ENCODE measurements at regions not wholly inside any gene's neighbourhood (a gene's known extent, or its start where the extent isn't known, plus 50 kb on each side); places are given as distances from the start of the nearest gene placed in this dataset.

- no peak for DNase-seq
- Histone ChIP-seq H4K8ac (ENCODE audit: low read depth, low read length) (no peak overlapping the region), H3K4ac (ENCODE audit: low read depth, low read length) (no peak overlapping the region), H3K36me3 (ENCODE audit: control insufficient read depth, insufficient read depth, low read length) (no peaks in the 10 kb centered on the region), H3K27me3 (ENCODE audit: insufficient read depth, low read length, poor library complexity) (no peaks in the 10 kb centered on the region), H3K79me2 (ENCODE audit: control insufficient read depth, insufficient read depth, low read length) (no peaks in the 10 kb centered on the region), H3K4me3 (ENCODE audit: low read length) (no peak overlapping the region), H3K23ac (ENCODE audit: low read length) (no peak overlapping the region), H3K9ac (ENCODE audit: low read length) (no peak overlapping the region), H2BK120ac (ENCODE audit: low read depth, low read length) (no peak overlapping the region), H3K79me1 (ENCODE audit: low read length) (no peaks in the 10 kb centered on the region), H3K4me1 (ENCODE audit: control insufficient read depth, low read depth, low read length) (no peaks in the 10 kb centered on the region), H4K5ac (ENCODE audit: low read length) (no peak overlapping the region), H3K4me2 (ENCODE audit: low read length) (no peak overlapping the region), H2BK15ac (replicated peaks; ENCODE audit: low read depth) (no peak overlapping the region), H2AK5ac (ENCODE audit: low read length) (no peak overlapping the region), H3K56ac (ENCODE audit: low read length) (no peak overlapping the region), H3K18ac (ENCODE audit: low read length) (no peak overlapping the region), H3K27ac (ENCODE audit: low read depth, low read length) (no peak overlapping the region), H2BK5ac (ENCODE audit: low read length) (no peak overlapping the region)
- WGBS (ENCODE audit: extremely low coverage, insufficient coverage, low lambda C conversion rate): no CpG with 5 or more reads among the region's 5 CpGs
Measured at GRCh38 chr3:151559736-151560135, 98.9 kb upstream of the IGSF10 start.

DNA sequence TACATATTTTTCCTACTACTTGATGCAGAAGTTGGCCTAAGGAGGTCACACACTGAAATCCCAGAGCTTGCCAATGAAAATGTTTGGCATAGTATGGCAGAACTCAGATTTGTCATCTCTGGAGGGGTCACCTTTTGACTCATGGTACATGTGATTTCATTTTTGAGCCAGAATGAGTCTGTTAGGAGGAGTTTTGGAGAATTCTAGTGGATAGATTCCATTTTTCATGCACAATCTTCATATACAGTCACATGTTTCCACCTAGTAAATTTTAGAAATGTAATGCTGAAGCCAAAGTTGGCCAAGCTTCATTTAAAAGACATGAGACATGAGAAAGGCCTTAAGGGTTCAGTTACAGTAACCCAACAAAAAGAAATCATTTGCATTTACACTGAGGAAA is 97.8 kb upstream of the IGSF10 start:
- H3K36me3 ChIP-seq (ENCODE audit: control insufficient read depth, insufficient read depth, low read length): no peaks in the 10 kb centered on the region
- no peak overlapping the region for H3K4me3 ChIP-seq (ENCODE audit: low read length)
- H4K5ac ChIP-seq (ENCODE audit: low read length): no peak overlapping the region

DNA sequence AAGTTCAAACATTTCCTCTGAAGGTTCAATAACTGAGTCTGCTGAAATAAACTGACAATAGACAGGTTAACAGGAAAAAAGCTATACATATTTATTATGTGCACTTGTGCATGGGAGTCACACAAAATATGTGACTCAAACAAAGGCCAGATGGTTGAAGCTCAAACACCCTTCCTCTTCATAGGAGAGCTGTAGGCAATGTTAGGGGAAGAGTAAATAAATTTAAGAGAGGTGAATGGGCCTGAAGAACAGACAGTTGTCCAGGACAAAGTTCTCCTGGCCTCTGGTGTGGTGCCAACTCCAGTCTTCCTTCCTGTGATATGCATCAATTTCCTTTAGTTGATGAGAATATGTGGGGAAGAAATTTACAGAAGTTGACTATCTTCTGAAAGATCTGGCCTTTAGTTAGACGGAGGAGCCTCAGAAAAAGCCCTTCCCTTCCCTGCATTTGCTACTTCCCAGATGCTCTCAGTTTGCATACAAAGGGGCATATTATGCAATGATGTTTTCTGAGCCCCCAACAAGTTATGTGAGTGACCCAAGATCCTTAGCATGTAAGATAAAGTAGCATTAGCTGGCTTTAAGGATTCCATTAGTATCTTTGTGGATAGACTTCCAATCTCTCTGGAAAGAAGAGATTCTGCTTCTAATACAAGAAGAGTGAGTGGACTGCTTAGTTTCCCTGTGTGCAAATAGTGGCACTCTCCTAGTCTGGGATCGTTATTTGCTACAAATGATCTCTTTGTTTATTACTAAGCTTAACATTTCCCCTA is 96.4 kb upstream of the IGSF10 start:
- no peaks in the 10 kb centered on the region for H3K36me3 ChIP-seq (ENCODE audit: control insufficient read depth, insufficient read depth, low read length)

More for the DNA sequence above, 97.8 kb upstream of the IGSF10 start:
- Histone ChIP-seq H3K23ac (ENCODE audit: low read length) (no peak overlapping the region), H3K79me2 (ENCODE audit: control insufficient read depth, insufficient read depth, low read length) (no peaks in the 10 kb centered on the region), H3K56ac (ENCODE audit: low read length) (no peak overlapping the region), H3K9ac (ENCODE audit: low read length) (no peak overlapping the region), H2AK5ac (ENCODE audit: low read length) (no peak overlapping the region), H3K4me1 (ENCODE audit: control insufficient read depth, low read depth, low read length) (no peaks in the 10 kb centered on the region), H3K18ac (ENCODE audit: low read length) (no peak overlapping the region), H3K4ac (ENCODE audit: low read depth, low read length) (no peak overlapping the region), H4K8ac (ENCODE audit: low read depth, low read length) (no peak overlapping the region), H3K27me3 (ENCODE audit: insufficient read depth, low read length, poor library complexity) (no peaks in the 10 kb centered on the region), H2BK120ac (ENCODE audit: low read depth, low read length) (no peak overlapping the region), H3K27ac (ENCODE audit: low read depth, low read length) (no peak overlapping the region), H2BK5ac (ENCODE audit: low read length) (no peak overlapping the region), H2BK15ac (replicated peaks; ENCODE audit: low read depth) (peak overlapping the region; percentile 6), H3K4me2 (ENCODE audit: low read length) (no peak overlapping the region), H3K79me1 (ENCODE audit: low read length) (no peaks in the 10 kb centered on the region)
- DNase-seq: no peak

GRCh38 chr3:151556596-151556995 is 95.7 kb upstream of the IGSF10 start:
- no peaks in the 10 kb centered on the region for H3K79me1 ChIP-seq (ENCODE audit: low read length)
- H2BK120ac ChIP-seq (ENCODE audit: low read depth, low read length): no peak overlapping the region
- no peak overlapping the region for H3K4me2 ChIP-seq (ENCODE audit: low read length)
- no peak overlapping the region for H3K56ac ChIP-seq (ENCODE audit: low read length)
- no peak overlapping the region for H2AK5ac ChIP-seq (ENCODE audit: low read length)
- H3K4ac ChIP-seq (ENCODE audit: low read depth, low read length): no peak overlapping the region
- H2BK5ac ChIP-seq (ENCODE audit: low read length): no peak overlapping the region
- no peaks in the 10 kb centered on the region for H3K79me2 ChIP-seq (ENCODE audit: control insufficient read depth, insufficient read depth, low read length)
- H4K5ac ChIP-seq (ENCODE audit: low read length): no peak overlapping the region
- H3K9ac ChIP-seq (ENCODE audit: low read length): no peak overlapping the region
- no peaks in the 10 kb centered on the region for H3K27me3 ChIP-seq (ENCODE audit: insufficient read depth, low read length, poor library complexity)
- no peak overlapping the region for H3K18ac ChIP-seq (ENCODE audit: low read length)
- DNase-seq: no peak
- H3K36me3 ChIP-seq (ENCODE audit: control insufficient read depth, insufficient read depth, low read length): no peaks in the 10 kb centered on the region
- no peak overlapping the region for H3K4me3 ChIP-seq (ENCODE audit: low read length)
- no peak overlapping the region for H3K23ac ChIP-seq (ENCODE audit: low read length)
- no peak overlapping the region for H2BK15ac ChIP-seq (replicated peaks; ENCODE audit: low read depth)
- no peaks in the 10 kb centered on the region for H3K4me1 ChIP-seq (ENCODE audit: control insufficient read depth, low read depth, low read length)
- WGBS (ENCODE audit: extremely low coverage, insufficient coverage, low lambda C conversion rate): 100% methylated on average over 2 of the region's 3 CpGs
- H4K8ac ChIP-seq (ENCODE audit: low read depth, low read length): no peak overlapping the region
- H3K27ac ChIP-seq (ENCODE audit: low read depth, low read length): no peak overlapping the region

More for the DNA sequence above, 96.4 kb upstream of the IGSF10 start:
- Histone ChIP-seq H3K27ac (ENCODE audit: low read depth, low read length) (no peak overlapping the region), H2BK15ac (replicated peaks; ENCODE audit: low read depth) (no peak overlapping the region), H2AK5ac (ENCODE audit: low read length) (no peak overlapping the region), H3K27me3 (ENCODE audit: insufficient read depth, low read length, poor library complexity) (no peaks in the 10 kb centered on the region), H3K9ac (ENCODE audit: low read length) (no peak overlapping the region), H3K56ac (ENCODE audit: low read length) (no peak overlapping the region), H3K4ac (ENCODE audit: low read depth, low read length) (no peak overlapping the region), H3K79me2 (ENCODE audit: control insufficient read depth, insufficient read depth, low read length) (no peaks in the 10 kb centered on the region), H3K18ac (ENCODE audit: low read length) (no peak overlapping the region), H4K5ac (ENCODE audit: low read length) (no peak overlapping the region), H3K79me1 (ENCODE audit: low read length) (no peaks in the 10 kb centered on the region), H2BK5ac (ENCODE audit: low read length) (no peak overlapping the region), H3K4me2 (ENCODE audit: low read length) (no peak overlapping the region), H4K8ac (ENCODE audit: low read depth, low read length) (no peak overlapping the region), H3K4me1 (ENCODE audit: control insufficient read depth, low read depth, low read length) (no peaks in the 10 kb centered on the region), H3K4me3 (ENCODE audit: low read length) (no peak overlapping the region), H2BK120ac (ENCODE audit: low read depth, low read length) (no peak overlapping the region), H3K23ac (ENCODE audit: low read length) (no peak overlapping the region)
- no CpG with 5 or more reads among the region's 2 CpGs for whole genome bisulfite sequencing (ENCODE audit: extremely low coverage, insufficient coverage, low lambda C conversion rate)
- DNase-seq: peak; percentile 50

DNA sequence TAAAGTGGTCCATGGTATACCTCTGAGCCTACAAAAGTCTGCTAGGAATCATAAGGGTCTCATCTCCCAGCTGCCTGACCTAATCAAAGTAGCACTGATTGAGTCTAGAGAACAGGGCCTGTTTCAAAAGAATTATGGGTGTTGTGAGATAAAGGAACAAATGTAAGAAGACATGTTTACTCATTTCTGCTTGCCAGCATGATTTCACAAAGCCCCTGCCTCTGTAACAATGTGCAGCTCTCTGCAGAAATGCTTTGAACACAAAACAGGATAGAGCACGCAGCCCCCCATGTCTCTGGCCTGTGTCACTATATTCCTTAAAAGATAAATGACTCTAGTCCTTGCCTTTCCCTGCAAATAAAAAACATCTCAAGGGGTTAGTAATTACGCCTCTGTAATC is 94.7 kb upstream of the IGSF10 start:
- Histone ChIP-seq H3K27ac (ENCODE audit: low read depth, low read length) (no peak overlapping the region), H2AK5ac (ENCODE audit: low read length) (no peak overlapping the region), H3K79me1 (ENCODE audit: low read length) (no peaks in the 10 kb centered on the region), H2BK5ac (ENCODE audit: low read length) (no peak overlapping the region), H4K5ac (ENCODE audit: low read length) (no peak overlapping the region), H3K4me3 (ENCODE audit: low read length) (no peak overlapping the region), H3K79me2 (ENCODE audit: control insufficient read depth, insufficient read depth, low read length) (no peaks in the 10 kb centered on the region), H3K4me1 (ENCODE audit: control insufficient read depth, low read depth, low read length) (no peaks in the 10 kb centered on the region), H3K56ac (ENCODE audit: low read length) (no peak overlapping the region), H3K9ac (ENCODE audit: low read length) (no peak overlapping the region), H3K36me3 (ENCODE audit: control insufficient read depth, insufficient read depth, low read length) (no peaks in the 10 kb centered on the region), H3K4ac (ENCODE audit: low read depth, low read length) (peak overlapping the region; percentile 16), H3K27me3 (ENCODE audit: insufficient read depth, low read length, poor library complexity) (no peaks in the 10 kb centered on the region), H3K4me2 (ENCODE audit: low read length) (no peak overlapping the region), H4K8ac (ENCODE audit: low read depth, low read length) (no peak overlapping the region), H3K18ac (ENCODE audit: low read length) (no peak overlapping the region), H2BK120ac (ENCODE audit: low read depth, low read length) (no peak overlapping the region), H3K23ac (ENCODE audit: low read length) (no peak overlapping the region), H2BK15ac (replicated peaks; ENCODE audit: low read depth) (no peak overlapping the region)
- no CpG with 5 or more reads among the region's 2 CpGs for WGBS (ENCODE audit: extremely low coverage, insufficient coverage, low lambda C conversion rate)
- DNase-seq: no peak

- Histone ChIP-seq H2AK5ac (ENCODE audit: low read length) (no peak overlapping the region), H3K23ac (ENCODE audit: low read length) (no peak overlapping the region), H3K4ac (ENCODE audit: low read depth, low read length) (no peak overlapping the region), H4K5ac (ENCODE audit: low read length) (no peak overlapping the region), H4K8ac (ENCODE audit: low read depth, low read length) (no peak overlapping the region), H3K27ac (ENCODE audit: low read depth, low read length) (no peak overlapping the region), H3K79me2 (ENCODE audit: control insufficient read depth, insufficient read depth, low read length) (no peaks in the 10 kb centered on the region), H2BK5ac (ENCODE audit: low read length) (no peak overlapping the region), H3K9ac (ENCODE audit: low read length) (no peak overlapping the region), H3K56ac (ENCODE audit: low read length) (no peak overlapping the region), H3K27me3 (ENCODE audit: insufficient read depth, low read length, poor library complexity) (no peaks in the 10 kb centered on the region), H3K4me2 (ENCODE audit: low read length) (no peak overlapping the region), H2BK120ac (ENCODE audit: low read depth, low read length) (no peak overlapping the region), H3K36me3 (ENCODE audit: control insufficient read depth, insufficient read depth, low read length) (no peaks in the 10 kb centered on the region), H2BK15ac (replicated peaks; ENCODE audit: low read depth) (no peak overlapping the region), H3K79me1 (ENCODE audit: low read length) (no peaks in the 10 kb centered on the region), H3K18ac (ENCODE audit: low read length) (no peak overlapping the region), H3K4me3 (ENCODE audit: low read length) (no peak overlapping the region), H3K4me1 (ENCODE audit: control insufficient read depth, low read depth, low read length) (no peaks in the 10 kb centered on the region)
- peak; percentile 45 for DNase-seq
- no CpG with 5 or more reads among the region's 3 CpGs for WGBS (ENCODE audit: extremely low coverage, insufficient coverage, low lambda C conversion rate)
Measured at GRCh38 chr3:151553888-151554287, 93.0 kb upstream of the IGSF10 start.
